OCI-LY1 (cell line): ENCODE measurements at regions not wholly inside any gene's neighbourhood (a gene's known extent, or its start where the extent isn't known, plus 50 kb on each side); places are given as distances from the start of the nearest gene placed in this dataset.

Experiments
- H2AFZ ChIP-seq: fragments of 200-600 bp; sonication (generic), shearing (Covaris generic); 2 replicates; pipeline ENCODE4 v1.6.0; 2014; ENCODE audit warnings: antibody characterized with exemption, mild to moderate bottlenecking, low read length
- H3F3A ChIP-seq: fragments of 200-600 bp; sonication (generic), shearing (Covaris generic); 2 replicates; pipeline ENCODE4 v1.6.0; 2014; ENCODE audit warnings: mild to moderate bottlenecking, antibody characterized with exemption, low read length, moderate library complexity; ENCODE audit not compliant: insufficient read depth
- H3K27ac ChIP-seq: fragments of 200-600 bp; sonication (generic); 2 replicates; pipeline ENCODE4 v1.5.1; 2014; ENCODE audit warnings: low read length, mixed run types, mild to moderate bottlenecking, low read depth; ENCODE audit not compliant: poor library complexity, severe bottlenecking
- H3K27me3 ChIP-seq: fragments of 200-600 bp; sonication (generic); 2 replicates; pipeline ENCODE4 v1.6.0; 2014; ENCODE audit warnings: antibody characterized with exemption, mild to moderate bottlenecking, low read length, moderate library complexity; ENCODE audit not compliant: insufficient read depth
- H3K36me3 ChIP-seq: fragments of 200-600 bp; sonication (generic); 2 replicates; pipeline ENCODE4 v1.6.1; 2014; ENCODE audit warnings: mild to moderate bottlenecking, antibody characterized with exemption, low read length, moderate library complexity, mixed read lengths; ENCODE audit not compliant: insufficient read depth
- H3K4me1 ChIP-seq: fragments of 200-600 bp; sonication (generic); 2 replicates; pipeline ENCODE4 v1.5.1; 2014; ENCODE audit warnings: mild to moderate bottlenecking, low read length, moderate library complexity; ENCODE audit not compliant: insufficient read depth, severe bottlenecking
- H3K4me2 ChIP-seq: fragments of 200-600 bp; sonication (generic), shearing (Covaris generic); 2 replicates; pipeline ENCODE4 v1.6.1; 2014; ENCODE audit warnings: low read length
- H3K4me3 ChIP-seq: fragments of 200-600 bp; sonication (generic); 2 replicates; pipeline ENCODE4 v1.5.1; 2014; ENCODE audit warnings: low read length, low read depth, mild to moderate bottlenecking, mixed read lengths; ENCODE audit not compliant: poor library complexity, severe bottlenecking
- H3K79me2 ChIP-seq: fragments of 200-600 bp; shearing (Covaris generic); 2 replicates; pipeline ENCODE4 v1.6.1; 2016; ENCODE audit warnings: mixed run types, low read length, mixed read lengths; ENCODE audit not compliant: insufficient read depth
- H3K9ac ChIP-seq: fragments of 200-600 bp; sonication (generic), shearing (Covaris generic); 2 replicates; pipeline ENCODE4 v1.6.1; 2014; ENCODE audit warnings: mild to moderate bottlenecking, low read length, mixed read lengths
- H3K9me2 ChIP-seq: fragments of 200-600 bp; sonication (generic), shearing (Covaris generic); 2 replicates; pipeline ENCODE4 v1.6.1; 2014; ENCODE audit warnings: low read depth, mild to moderate bottlenecking, low read length, mixed read lengths
- H3K9me3 ChIP-seq: fragments of 200-600 bp; shearing (Covaris generic); 2 replicates; pipeline ENCODE4 v1.6.1; 2014; ENCODE audit warnings: low read length, mixed read lengths
- H4K20me1 ChIP-seq: fragments of 200-600 bp; sonication (generic), shearing (Covaris generic); 2 replicates; pipeline ENCODE4 v1.6.0; 2016; ENCODE audit warnings: mild to moderate bottlenecking, low read length; ENCODE audit not compliant: insufficient read depth
- CTCF ChIP-seq: fragments of 200-600 bp; sonication (generic), shearing (Covaris generic); IDR thresholded peaks from 2 replicates; pipeline ENCODE4 v1.5.1; 2017; ENCODE audit warnings: mild to moderate bottlenecking, antibody characterized with exemption, low read length, moderate library complexity, mixed read lengths
- EZH2 ChIP-seq: fragments of 200-600 bp; sonication (generic), shearing (Covaris generic); IDR thresholded peaks from 2 replicates; pipeline ENCODE4 v1.8.0; 2017; ENCODE audit warnings: borderline replicate concordance, mixed run types, mild to moderate bottlenecking, antibody characterized with exemption, low read length, moderate library complexity, mixed read lengths

- Histone ChIP-seq H4K20me1 (no peaks in the 10 kb centered on the region), H2AFZ (no peak overlapping the region), H3K36me3 (no peaks in the 10 kb centered on the region), H3K4me2 (no peak overlapping the region), H3K27me3 (0 out of 2 replicates have a peak, but pooled peaks cover 4% of the 10 kb centered on the region), H3F3A (no peaks in the 10 kb centered on the region), H3K9me3 (no peaks in the 10 kb centered on the region), H3K4me3 (no peak overlapping the region), H3K79me2 (no peaks in the 10 kb centered on the region), H3K4me1 (no peaks in the 10 kb centered on the region), H3K9me2 (no peaks in the 10 kb centered on the region), H3K9ac (no peak overlapping the region), H3K27ac (no peak overlapping the region)
- TF ChIP-seq CTCF (no peak), EZH2 (no peak)
Observed at GRCh38 chr14:76974365-76974764, 54.1 kb downstream of the IRF2BPL start.

GRCh38 chr14:76971549-76971948 lies 57.0 kb downstream of the IRF2BPL start:
- Histone ChIP-seq H3K9me3 (no peaks in the 10 kb centered on the region), H3K9ac (no peak overlapping the region), H3F3A (no peaks in the 10 kb centered on the region), H4K20me1 (no peaks in the 10 kb centered on the region), H3K4me1 (no peaks in the 10 kb centered on the region), H2AFZ (no peak overlapping the region), H3K4me2 (no peak overlapping the region), H3K79me2 (no peaks in the 10 kb centered on the region), H3K9me2 (no peaks in the 10 kb centered on the region), H3K36me3 (no peaks in the 10 kb centered on the region), H3K27ac (no peak overlapping the region), H3K27me3 (0 out of 2 replicates have a peak, but pooled peaks cover 4% of the 10 kb centered on the region), H3K4me3 (no peak overlapping the region)
- TF ChIP-seq CTCF (no peak), EZH2 (no peak)

GRCh38 chr14:76968621-76969063 lies 59.9 kb downstream of the IRF2BPL start:
- no peak overlapping the region for H3K4me3 ChIP-seq
- no peak overlapping the region for H3K9ac ChIP-seq
- no peaks in the 10 kb centered on the region for H4K20me1 ChIP-seq
- H3K79me2 ChIP-seq, result no peaks in the 10 kb centered on the region
- H3K36me3 ChIP-seq, result no peaks in the 10 kb centered on the region
- no peaks in the 10 kb centered on the region for H3F3A ChIP-seq
- no peaks in the 10 kb centered on the region for H3K9me3 ChIP-seq
- H2AFZ ChIP-seq, result no peak overlapping the region
- no peak overlapping the region for H3K4me2 ChIP-seq
- no peak for TF ChIP-seq CTCF
- TF ChIP-seq EZH2, result no peak
- no peak overlapping the region for H3K27ac ChIP-seq
- H3K4me1 ChIP-seq, result no peaks in the 10 kb centered on the region
- peaks cover 8% of the 10 kb centered on the region; the same call in 1 of the 2 replicates for H3K27me3 ChIP-seq
- no peaks in the 10 kb centered on the region for H3K9me2 ChIP-seq
